ENCODE measurements at regions not wholly inside any gene's neighbourhood (a gene's known extent, or its start where the extent isn't known, plus 50 kb on each side); places are given as distances from the start of the nearest gene placed in this dataset.

- Histone ChIP-seq H3K36me3 (ENCODE audit: control insufficient read depth in 2 of 2, extremely low read depth in 1 of 2, insufficient read depth in 2 of 2, low read length in 2 of 2) (no peaks in the 10 kb centered on the region), H3K27me3 (ENCODE audit: control insufficient read depth in 2 of 2, insufficient read depth in 2 of 2, low read length in 2 of 2) (no peaks in the 10 kb centered on the region), H3K4me1 (ENCODE audit: control insufficient read depth, extremely low read depth, insufficient read depth, low read length) (no peaks in the 10 kb centered on the region), H3K79me2 (ENCODE audit: control insufficient read depth, insufficient read depth, low read length) (no peaks in the 10 kb centered on the region), H2AFZ (ENCODE audit: low read depth, low read length) (no peak overlapping the region), H3K9ac (replicated peaks; ENCODE audit: extremely low read depth, insufficient read depth, low read length) (no peak overlapping the region), H3K4me3 (replicated peaks in 1 of 3; ENCODE audit: insufficient read depth in 1 of 3, low read depth in 1 of 3, low read length in 3 of 3) (no peak overlapping the region), H3K9me3 (replicated peaks; ENCODE audit: control insufficient read depth, insufficient read depth, low read length) (no peaks in the 10 kb centered on the region), H4K20me1 (replicated peaks; ENCODE audit: control insufficient read depth, extremely low read depth, insufficient read depth, low read length) (no peaks in the 10 kb centered on the region), H3K4me2 (ENCODE audit: insufficient read depth, low read length) (no peak overlapping the region), H3K9me1 (replicated peaks; ENCODE audit: control insufficient read depth, extremely low read depth, insufficient read depth, low read length) (no peaks in the 10 kb centered on the region), H3K27ac (ENCODE audit: insufficient read depth, low read depth, low read length) (no peak overlapping the region)
- intact Hi-C loops (cut with micrococcal nuclease) (loop anchor here (1.0 to 10.0 kb wide), 2 partner anchors 82 to 171 kb away; no protein-coding TSS in a partner anchor), dilution Hi-C loops (cut with MboI; ENCODE audit: extremely low pct_ligation_motif_present, low sequenced_read_pairs) (no loop called here)
- POLR2A ChIA-PET: no interaction called here
- no peak for DNase-seq (ENCODE audit: low read depth, low spot score)
- no peak for FAIRE-seq
- no TSS peak for BruUV-seq (replicated peaks)
- TF ChIP-seq POLR2AphosphoS5 (IDR thresholded peaks at IDR 0.05; ENCODE audit: insufficient read depth, low read depth, low read length) (no peak), FOS (IDR thresholded peaks at IDR 0.05; ENCODE audit: borderline replicate concordance, insufficient read depth, low read length) (no peak), EZH2 (IDR thresholded peaks at IDR 0.05; ENCODE audit: borderline replicate concordance, low read depth, low read length, severe bottlenecking) (no peak), POLR2A (IDR thresholded peaks at IDR 0.05; ENCODE audit: low read depth, low read length) (no peak), CTCF (IDR thresholded peaks at IDR 0.05; ENCODE audit: extremely low read depth in 1 of 2, insufficient read depth in 1 of 2, low read depth in 1 of 2, low read length in 2 of 2) (no peak), GATA2 (IDR thresholded peaks at IDR 0.05; ENCODE audit: insufficient read depth, insufficient read length, low read depth, low read length) (no peak), JUN (IDR thresholded peaks at IDR 0.05; ENCODE audit: borderline replicate concordance, insufficient read depth, insufficient read length, low read depth) (no peak), MYC (IDR thresholded peaks at IDR 0.05; ENCODE audit: low read depth, low read length) (no peak), MAX (IDR thresholded peaks at IDR 0.05; ENCODE audit: insufficient read depth, insufficient read length) (no peak)
- CTCF ChIA-PET: interaction anchor here (0.8 to 2.5 kb wide), 8 partner anchors 8 to 174 kb away, joined by 3 to 15 read pairs (median 6); no protein-coding TSS in a partner anchor
Measured at GRCh38 chr3:127373441-127374085, 85.7 kb upstream of the PRR20G start.

All from endothelial cell of umbilical vein (primary cell).